ENCODE measurements at regions not wholly inside any gene's neighbourhood (a gene's known extent, or its start where the extent isn't known, plus 50 kb on each side); places are given as distances from the start of the nearest gene placed in this dataset.

- Histone ChIP-seq H3K4me1 (no peaks in the 10 kb centered on the region), H3K27ac (no peak overlapping the region), H3K4me3 (no peak overlapping the region), H3K36me3 (no peaks in the 10 kb centered on the region), H3K9me3 (no peaks in the 10 kb centered on the region), H3K27me3 (no peaks in the 10 kb centered on the region)
- no peak for DNase-seq
- TF ChIP-seq CTCF (IDR thresholded peaks at IDR 0.05) (no peak), POLR2A (IDR thresholded peaks at IDR 0.05) (no peak)
These were observed 1431.6 kb downstream of the CDH11 start for GRCh38 chr16:63690267-63690666.

GRCh38 chr16:63689068-63689467 is 1432.8 kb downstream of the CDH11 start:
- Histone ChIP-seq H3K9me3 (no peaks in the 10 kb centered on the region), H3K4me1 (no peaks in the 10 kb centered on the region), H3K36me3 (no peaks in the 10 kb centered on the region), H3K27ac (no peak overlapping the region), H3K4me3 (no peak overlapping the region), H3K27me3 (no peaks in the 10 kb centered on the region)
- no peak for TF ChIP-seq CTCF (IDR thresholded peaks at IDR 0.05)
- TF ChIP-seq POLR2A (IDR thresholded peaks at IDR 0.05), result no peak
- no peak for DNase-seq

GRCh38 chr16:63684149-63685101 is 1437.4 kb downstream of the CDH11 start:
- DNase-seq, result no peak
- Histone ChIP-seq H3K4me1 (no peaks in the 10 kb centered on the region), H3K36me3 (no peaks in the 10 kb centered on the region), H3K9me3 (no peaks in the 10 kb centered on the region), H3K27me3 (no peaks in the 10 kb centered on the region), H3K4me3 (no peak overlapping the region), H3K27ac (no peak overlapping the region)
- TF ChIP-seq POLR2A (IDR thresholded peaks at IDR 0.05), result no peak
- TF ChIP-seq CTCF (IDR thresholded peaks at IDR 0.05), result no peak

GRCh38 chr16:63682844-63683243 is 1439.0 kb downstream of the CDH11 start:
- Histone ChIP-seq H3K27me3 (no peaks in the 10 kb centered on the region), H3K36me3 (no peaks in the 10 kb centered on the region), H3K9me3 (no peaks in the 10 kb centered on the region), H3K4me3 (no peak overlapping the region), H3K27ac (no peak overlapping the region), H3K4me1 (no peaks in the 10 kb centered on the region)
- TF ChIP-seq CTCF (IDR thresholded peaks at IDR 0.05), result no peak
- TF ChIP-seq POLR2A (IDR thresholded peaks at IDR 0.05), result no peak
- no peak for DNase-seq

GRCh38 chr16:63672493-63672892 is 1449.4 kb downstream of the CDH11 start:
- no peak for TF ChIP-seq CTCF (IDR thresholded peaks at IDR 0.05)
- no peak for TF ChIP-seq POLR2A (IDR thresholded peaks at IDR 0.05)
- Histone ChIP-seq H3K4me1 (no peaks in the 10 kb centered on the region), H3K36me3 (no peaks in the 10 kb centered on the region), H3K27ac (no peak overlapping the region), H3K27me3 (no peaks in the 10 kb centered on the region), H3K9me3 (no peaks in the 10 kb centered on the region), H3K4me3 (no peak overlapping the region)
- DNase-seq, result no peak
